ENCODE measurements at regions not wholly inside any gene's neighbourhood (a gene's known extent, or its start where the extent isn't known, plus 50 kb on each side); places are given as distances from the start of the nearest gene placed in this dataset.

- ChIA-PET POLR2A (no interaction called here), CTCF (no interaction called here)
- no peaks in the 10 kb centered on the region for H3K36me3 ChIP-seq (ENCODE audit: control insufficient read depth, insufficient read depth, low read length)
- H3K4me3 ChIP-seq (ENCODE audit: low read depth, low read length), result no peak overlapping the region
- no peak for DNase-seq (ENCODE audit: low read depth)
- no peaks in the 10 kb centered on the region for H3K27me3 ChIP-seq (ENCODE audit: control insufficient read depth, insufficient read depth, low read length)
- TF ChIP-seq CTCF (IDR thresholded peaks at IDR 0.05; ENCODE audit: insufficient read depth, low read depth, low read length), result no peak
Measured at GRCh38 chr5:92371889-92372235, 988.7 kb upstream of the ARRDC3 start.

GRCh38 chr5:92371171-92371888 lies 988.2 kb upstream of the ARRDC3 start:
- H3K36me3 ChIP-seq (ENCODE audit: control insufficient read depth, insufficient read depth, low read length), result no peaks in the 10 kb centered on the region
- no peak for DNase-seq (ENCODE audit: low read depth)
- POLR2A ChIA-PET, result no interaction called here
- CTCF ChIA-PET, result no interaction called here
- no peaks in the 10 kb centered on the region for H3K27me3 ChIP-seq (ENCODE audit: control insufficient read depth, insufficient read depth, low read length)
- H3K4me3 ChIP-seq (ENCODE audit: low read depth, low read length), result no peak overlapping the region
- TF ChIP-seq CTCF (IDR thresholded peaks at IDR 0.05; ENCODE audit: insufficient read depth, low read depth, low read length), result no peak

- no peak overlapping the region for H3K4me3 ChIP-seq (ENCODE audit: low read depth, low read length)
- no peak for TF ChIP-seq CTCF (IDR thresholded peaks at IDR 0.05; ENCODE audit: insufficient read depth, low read depth, low read length)
- DNase-seq (ENCODE audit: low read depth), result no peak
- CTCF ChIA-PET, result no interaction called here
- H3K27me3 ChIP-seq (ENCODE audit: control insufficient read depth, insufficient read depth, low read length), result no peaks in the 10 kb centered on the region
- POLR2A ChIA-PET, result no interaction called here
- H3K36me3 ChIP-seq (ENCODE audit: control insufficient read depth, insufficient read depth, low read length), result no peaks in the 10 kb centered on the region
Measured at GRCh38 chr5:92370032-92370431, 986.9 kb upstream of the ARRDC3 start.

- H3K36me3 ChIP-seq (ENCODE audit: control insufficient read depth, insufficient read depth, low read length), result no peaks in the 10 kb centered on the region
- no peak for DNase-seq (ENCODE audit: low read depth)
- no peak overlapping the region for H3K4me3 ChIP-seq (ENCODE audit: low read depth, low read length)
- ChIA-PET CTCF (no interaction called here), POLR2A (no interaction called here)
- no peak for TF ChIP-seq CTCF (IDR thresholded peaks at IDR 0.05; ENCODE audit: insufficient read depth, low read depth, low read length)
- H3K27me3 ChIP-seq (ENCODE audit: control insufficient read depth, insufficient read depth, low read length), result no peaks in the 10 kb centered on the region
Measured at GRCh38 chr5:92369587-92369986, 986.5 kb upstream of the ARRDC3 start.

GRCh38 chr5:92364986-92365550 lies 982.0 kb upstream of the ARRDC3 start:
- DNase-seq (ENCODE audit: low read depth), result peak; percentile 35
- Histone ChIP-seq H3K4me3 (ENCODE audit: low read depth, low read length) (no peak overlapping the region), H3K36me3 (ENCODE audit: control insufficient read depth, insufficient read depth, low read length) (no peaks in the 10 kb centered on the region), H3K27me3 (ENCODE audit: control insufficient read depth, insufficient read depth, low read length) (no peaks in the 10 kb centered on the region)
- ChIA-PET CTCF (interaction anchor here (1.2 kb wide), 1 partner anchor 11 kb away, joined by 3 read pairs; no protein-coding TSS in a partner anchor), POLR2A (interaction anchor here (0.6 kb wide), 2 partner anchors 12 to 571 kb away, joined by 3 to 8 read pairs; no protein-coding TSS in a partner anchor)
- no peak for TF ChIP-seq CTCF (IDR thresholded peaks at IDR 0.05; ENCODE audit: insufficient read depth, low read depth, low read length)
